B cell (primary cell): ENCODE measurements at regions not wholly inside any gene's neighbourhood (a gene's known extent, or its start where the extent isn't known, plus 50 kb on each side); places are given as distances from the start of the nearest gene placed in this dataset.

Source experiments
- ATAC-seq: fragments of 200-7000 bp; cut with Tn5 transposase; one replicate; pipeline ENCODE4 v1.10.0; 2021; ENCODE audit warnings: low read depth, mild to moderate bottlenecking, moderate number of reproducible peaks, moderate library complexity
- CTCF ChIA-PET: fragments of 350-600 bp; sonication (Branson Sonifier 250); formaldehyde crosslinking; loops from one replicate; lab custom pipeline; 2021; ENCODE audit warnings: antibody characterized with exemption, inconsistent platforms; lab: Charles Lee
- POLR2A ChIA-PET: fragments of 350-600 bp; sonication (Branson Sonifier 250); formaldehyde crosslinking; loops from one replicate; lab custom pipeline; 2021; ENCODE audit warnings: antibody characterized with exemption; lab: Charles Lee
- DNase-seq: peaks from one replicate; pipeline ENCODE4 v3.0.0; 2013
- H2AFZ ChIP-seq: 2 replicates; pipeline ENCODE4 v1.6.1; 2012; ENCODE audit warnings: mild to moderate bottlenecking, low read depth, low read length; ENCODE audit not compliant: insufficient read depth, poor library complexity, severe bottlenecking
- H3K27ac ChIP-seq, 2 donors: 1 replicate in 1 of 2; 2 replicates in 1 of 2; pipeline ENCODE4 v1.5.1; 2012 to 2013; ENCODE audit warnings: low read length in 2 of 2, mild to moderate bottlenecking in 2 of 2, moderate library complexity in 1 of 2
- H3K27me3 ChIP-seq, 4 experiments: fragments of 200-600 bp in 1 of 4; sonication (generic) in 1 of 4; replicated peaks in 1 of 4; 1 replicate in 2 of 4; 2 replicates in 2 of 4; pipeline versions ENCODE4 v1.6.1 to v1.7.0; 2013 to 2016; ENCODE audit warnings: low read length in 3 of 4, mild to moderate bottlenecking in 2 of 4, mixed read lengths in 1 of 4, moderate library complexity in 1 of 4; ENCODE audit not compliant: insufficient read depth in 4 of 4, control insufficient read depth in 3 of 4; ENCODE audit errors: control extremely low read depth in 1 of 4
- H3K36me3 ChIP-seq, 2 experiments: replicated peaks in 1 of 2; 1 replicate in 1 of 2; 2 replicates in 1 of 2; pipeline versions ENCODE4 v1.6.1 to v1.7.1; 2013; ENCODE audit warnings: low read length in 1 of 2; ENCODE audit not compliant: insufficient read depth in 2 of 2, control insufficient read depth in 1 of 2; ENCODE audit errors: control extremely low read depth in 1 of 2, extremely low read depth in 1 of 2
- H3K4me1 ChIP-seq, 2 donors: fragments of 200-600 bp in 1 of 2; sonication (generic) in 1 of 2; 1 replicate in 1 of 2; 2 replicates in 1 of 2; pipeline versions ENCODE4 v1.5.1 to v1.6.1; 2013 to 2017; ENCODE audit warnings: low read length in 2 of 2; ENCODE audit not compliant: control insufficient read depth in 2 of 2, insufficient read depth in 2 of 2
- H3K4me2 ChIP-seq: replicated peaks from 2 replicates; pipeline ENCODE3; 2012; ENCODE audit warnings: mild to moderate bottlenecking, low read depth, low read length; ENCODE audit not compliant: poor library complexity, severe bottlenecking
- H3K4me3 ChIP-seq, 5 experiments: fragments of 200-600 bp in 1 of 5; sonication (generic) in 1 of 5; 1 replicate in 3 of 5; 2 replicates in 2 of 5; pipeline versions ENCODE4 v1.5.1 to v1.7.0; 2011 to 2016; ENCODE audit warnings: low read length in 4 of 5, mild to moderate bottlenecking in 4 of 5, low read depth in 2 of 5, control low read depth in 1 of 5, moderate library complexity in 1 of 5; ENCODE audit not compliant: insufficient read depth in 1 of 5; ENCODE audit errors: control extremely low read depth in 1 of 5, extremely low read depth in 1 of 5
- H3K79me2 ChIP-seq: fragments of 200-600 bp; sonication (generic); one replicate; pipeline ENCODE4 v1.6.0; 2016; ENCODE audit warnings: low read length; ENCODE audit not compliant: control insufficient read depth, insufficient read depth
- H3K9ac ChIP-seq: fragments of 200-600 bp; sonication (generic); 2 replicates; pipeline ENCODE4 v1.6.1; 2017; ENCODE audit warnings: mild to moderate bottlenecking, low read length, moderate library complexity
- H3K9me3 ChIP-seq, 3 donors: one replicate each; pipeline versions ENCODE4 v1.6.1 to v1.7.1; 2013; ENCODE audit warnings: low read length in 2 of 3; ENCODE audit not compliant: control insufficient read depth in 2 of 3, insufficient read depth in 1 of 3; ENCODE audit errors: control extremely low read depth in 1 of 3
- H4K20me1 ChIP-seq: 2 replicates; pipeline ENCODE4 v1.6.0; 2012; ENCODE audit warnings: mild to moderate bottlenecking, low read length; ENCODE audit not compliant: insufficient read depth, control insufficient read depth, poor library complexity, severe bottlenecking
- H3K27ac Mint-ChIP-seq: one replicate; pipeline ENCODE4 v1.8.0; 2021; ENCODE audit warnings: mixed read lengths
- H3K27me3 Mint-ChIP-seq: one replicate; pipeline ENCODE4 v1.8.0; 2021; ENCODE audit warnings: mixed read lengths
- H3K4me1 Mint-ChIP-seq: one replicate; pipeline ENCODE4 v1.8.0; 2021; ENCODE audit warnings: mixed read lengths
- H3K4me3 Mint-ChIP-seq: one replicate; pipeline ENCODE4 v1.8.0; 2021; ENCODE audit warnings: mixed read lengths
- H3K9me3 Mint-ChIP-seq: one replicate; pipeline ENCODE4 v1.8.0; 2022; ENCODE audit warnings: mixed read lengths; ENCODE audit not compliant: insufficient read depth
- CTCF ChIP-seq: fragments of 200-600 bp; IDR thresholded peaks from one replicate; pipeline ENCODE4 v1.8.0; 2022; ENCODE audit warnings: antibody characterized with exemption, mild to moderate bottlenecking
- EZH2 ChIP-seq: IDR thresholded peaks from 2 replicates; pipeline ENCODE4 v1.6.1; 2012; ENCODE audit warnings: borderline replicate concordance, low read depth, mild to moderate bottlenecking, moderate library complexity, low read length; ENCODE audit not compliant: insufficient read depth, poor library complexity, severe bottlenecking
- WGBS: methylation state at CpG from one replicate; pipeline ENCODE4 v1.1.5; 2013; ENCODE audit warnings: missing lambda C conversion rate; ENCODE audit not compliant: insufficient coverage; 5-methylcytosine and 5-hydroxymethylcytosine counted together
- intact Hi-C: fragments of 100-400 bp; cut with micrococcal nuclease; formaldehyde crosslinking; loops from one replicate; pipeline ENCODE4 v1.10.0; 2022

GRCh38 chr14:99028521-99028920, 243.5 kb downstream of the BCL11B start:
- TF ChIP-seq EZH2: no peak
- TF ChIP-seq CTCF: no peak
- no peak overlapping the region for H3K27ac ChIP-seq
- H3K9ac ChIP-seq: no peak overlapping the region
- H3K36me3 ChIP-seq: no peaks in the 10 kb centered on the region
- Mint-ChIP-seq H3K4me3 (no peak overlapping the region), H3K27me3 (no peaks in the 10 kb centered on the region), H3K27ac (no peak overlapping the region), H3K4me1 (no peaks in the 10 kb centered on the region), H3K9me3 (peaks cover 11% of the 10 kb centered on the region)
- H3K27me3 ChIP-seq: no peaks in the 10 kb centered on the region
- no peaks in the 10 kb centered on the region for H3K79me2 ChIP-seq
- no peak for DNase-seq
- 78% methylated on average over 2 of the region's 5 CpGs for WGBS
- ChIA-PET POLR2A (no interaction called here), CTCF (no interaction called here)
- no peak overlapping the region for H3K4me2 ChIP-seq
- ATAC-seq: no peak
- no peaks in the 10 kb centered on the region for H4K20me1 ChIP-seq
- H3K4me1 ChIP-seq: no peaks in the 10 kb centered on the region
- no peak overlapping the region for H2AFZ ChIP-seq
- intact Hi-C loops: no loop called here
- peaks cover 0 to 31% (median 0%) of the 10 kb centered on the region in 3 donors for H3K9me3 ChIP-seq
- H3K4me3 ChIP-seq: no peak overlapping the region

GRCh38 chr14:99029145-99029915, 242.7 kb downstream of the BCL11B start:
- no peaks in the 10 kb centered on the region for H3K27me3 Mint-ChIP-seq
- peaks cover 9% of the 10 kb centered on the region for H3K9me3 Mint-ChIP-seq
- ChIA-PET CTCF (no interaction called here), POLR2A (no interaction called here)
- Histone ChIP-seq H3K4me2 (no peak overlapping the region), H3K27me3 (no peaks in the 10 kb centered on the region), H4K20me1 (no peaks in the 10 kb centered on the region), H3K4me1 (no peaks in the 10 kb centered on the region), H3K36me3 (no peaks in the 10 kb centered on the region), H3K79me2 (no peaks in the 10 kb centered on the region), H3K9ac (no peak overlapping the region), H3K4me3 (no peak overlapping the region), H3K27ac (no peak overlapping the region), H2AFZ (no peak overlapping the region), H3K9me3 (peaks cover 0 to 35% (median 0%) of the 10 kb centered on the region in 3 donors)
- ATAC-seq (no peak), DNase-seq (no peak)
- H3K4me1 Mint-ChIP-seq: no peaks in the 10 kb centered on the region
- H3K4me3 Mint-ChIP-seq: no peak overlapping the region
- no peak for TF ChIP-seq CTCF
- TF ChIP-seq EZH2: no peak
- H3K27ac Mint-ChIP-seq: no peak overlapping the region
- 94% methylated on average over 11 of the region's 14 CpGs for WGBS
- intact Hi-C loops: no loop called here
